BLaER1 (cell line): ENCODE measurements at regions not wholly inside any gene's neighbourhood (a gene's known extent, or its start where the extent isn't known, plus 50 kb on each side); places are given as distances from the start of the nearest gene placed in this dataset.
A peak's percentile ranks its signal among the peaks of the same experiment; 100 is the strongest.

ENCODE experiments used
- H3K27ac ChIP-seq: shearing (Covaris generic); formaldehyde crosslinking; 2 replicates; pipeline ENCODE4 v1.8.1; 2022
- H3K27me3 ChIP-seq: shearing (Covaris generic); formaldehyde crosslinking; 2 replicates; pipeline ENCODE4 v1.8.1; 2022
- H3K36me3 ChIP-seq: shearing (Covaris generic); formaldehyde crosslinking; 2 replicates; pipeline ENCODE4 v1.8.1; 2022
- H3K4me1 ChIP-seq: shearing (Covaris generic); formaldehyde crosslinking; 2 replicates; pipeline ENCODE4 v1.8.1; 2022
- H3K4me2 ChIP-seq: shearing (Covaris generic); formaldehyde crosslinking; 2 replicates; pipeline ENCODE4 v1.8.1; 2022
- H3K4me3 ChIP-seq: shearing (Covaris generic); formaldehyde crosslinking; 2 replicates; pipeline ENCODE4 v1.8.1; 2022
- H3K9ac ChIP-seq: shearing (Covaris generic); formaldehyde crosslinking; 2 replicates; pipeline ENCODE4 v1.8.1; 2022
- H3K9me3 ChIP-seq: shearing (Covaris generic); formaldehyde crosslinking; 2 replicates; pipeline ENCODE4 v1.8.1; 2022
- H4K20me1 ChIP-seq: shearing (Covaris generic); formaldehyde crosslinking; 2 replicates; pipeline ENCODE4 v1.8.1; 2022
- Cebpa-rat ChIP-seq: shearing (Covaris generic); IDR thresholded peaks from 2 replicates; pipeline ENCODE4 v1.8.1; 2022

GRCh38 chr9:3733039-3733408, 207.2 kb upstream of the RFX3 start:
- TF ChIP-seq Cebpa-rat, result no peak
- Histone ChIP-seq H3K36me3 (0 out of 2 replicates have a peak, but pooled peaks cover 3% of the 10 kb centered on the region), H3K9me3 (peaks cover 17% of the 10 kb centered on the region), H3K9ac (no peak overlapping the region), H3K4me2 (peak overlapping the region; percentile 62), H3K27me3 (no peaks in the 10 kb centered on the region), H3K4me3 (no peak overlapping the region), H3K27ac (peak overlapping the region; percentile 14), H3K4me1 (peaks cover 34% of the 10 kb centered on the region), H4K20me1 (no peaks in the 10 kb centered on the region)

GRCh38 chr9:3732077-3733038, 206.6 kb upstream of the RFX3 start:
- Histone ChIP-seq H3K4me3 (no peak overlapping the region), H4K20me1 (no peaks in the 10 kb centered on the region), H3K4me1 (peaks cover 34% of the 10 kb centered on the region), H3K27me3 (no peaks in the 10 kb centered on the region), H3K36me3 (0 out of 2 replicates have a peak, but pooled peaks cover 3% of the 10 kb centered on the region), H3K4me2 (peak overlapping the region; percentile 62), H3K9ac (peak overlapping the region; percentile 61; the same call in 1 of the 2 replicates), H3K9me3 (peaks cover 17% of the 10 kb centered on the region), H3K27ac (peak overlapping the region; percentile 40; the same call in 1 of the 2 replicates)
- TF ChIP-seq Cebpa-rat, result no peak

- Histone ChIP-seq H3K36me3 (0 out of 2 replicates have a peak, but pooled peaks cover 3% of the 10 kb centered on the region), H3K4me1 (peaks cover 34% of the 10 kb centered on the region), H3K27me3 (no peaks in the 10 kb centered on the region), H3K4me2 (peak overlapping the region; percentile 29), H3K9ac (no peak overlapping the region), H3K9me3 (peaks cover 17% of the 10 kb centered on the region), H3K4me3 (no peak overlapping the region), H3K27ac (no peak overlapping the region), H4K20me1 (no peaks in the 10 kb centered on the region)
- TF ChIP-seq Cebpa-rat, result no peak
Measured at GRCh38 chr9:3730511-3730922, 204.7 kb upstream of the RFX3 start.

GRCh38 chr9:3721096-3721495, 195.3 kb upstream of the RFX3 start:
- Histone ChIP-seq H3K4me2 (no peak overlapping the region), H3K4me1 (no peaks in the 10 kb centered on the region)

GRCh38 chr9:3719286-3719685, 193.5 kb upstream of the RFX3 start:
- Histone ChIP-seq H3K9me3 (no peaks in the 10 kb centered on the region), H3K27ac (no peak overlapping the region), H3K4me3 (no peak overlapping the region), H3K4me2 (no peak overlapping the region), H4K20me1 (no peaks in the 10 kb centered on the region), H3K27me3 (no peaks in the 10 kb centered on the region), H3K36me3 (no peaks in the 10 kb centered on the region), H3K9ac (no peak overlapping the region), H3K4me1 (no peaks in the 10 kb centered on the region)
- no peak for TF ChIP-seq Cebpa-rat

More at GRCh38 chr9:3721096-3721495, 195.3 kb upstream of the RFX3 start:
- H3K27ac ChIP-seq, result no peak overlapping the region
- H3K9me3 ChIP-seq, result no peaks in the 10 kb centered on the region
- no peaks in the 10 kb centered on the region for H4K20me1 ChIP-seq
- no peak for TF ChIP-seq Cebpa-rat
- no peaks in the 10 kb centered on the region for H3K27me3 ChIP-seq
- no peaks in the 10 kb centered on the region for H3K36me3 ChIP-seq
- H3K9ac ChIP-seq, result no peak overlapping the region
- H3K4me3 ChIP-seq, result no peak overlapping the region

GRCh38 chr9:3716415-3716814, 190.6 kb upstream of the RFX3 start:
- Histone ChIP-seq H3K9me3 (no peaks in the 10 kb centered on the region), H3K4me2 (no peak overlapping the region), H3K36me3 (no peaks in the 10 kb centered on the region), H3K4me3 (no peak overlapping the region), H3K27me3 (no peaks in the 10 kb centered on the region), H3K4me1 (no peaks in the 10 kb centered on the region), H3K9ac (no peak overlapping the region), H4K20me1 (no peaks in the 10 kb centered on the region), H3K27ac (no peak overlapping the region)
- TF ChIP-seq Cebpa-rat, result no peak

GRCh38 chr9:3708751-3709150, 182.9 kb upstream of the RFX3 start:
- Histone ChIP-seq H3K9ac (no peak overlapping the region), H3K9me3 (no peaks in the 10 kb centered on the region), H3K27me3 (no peaks in the 10 kb centered on the region), H3K27ac (no peak overlapping the region), H3K4me1 (no peaks in the 10 kb centered on the region), H3K4me3 (no peak overlapping the region), H3K36me3 (no peaks in the 10 kb centered on the region), H3K4me2 (no peak overlapping the region), H4K20me1 (no peaks in the 10 kb centered on the region)
- TF ChIP-seq Cebpa-rat, result no peak

GRCh38 chr9:3704890-3705289, 179.1 kb upstream of the RFX3 start:
- Histone ChIP-seq H3K36me3 (no peaks in the 10 kb centered on the region), H3K27me3 (no peaks in the 10 kb centered on the region), H3K4me3 (no peak overlapping the region), H3K27ac (no peak overlapping the region), H3K4me2 (no peak overlapping the region), H3K4me1 (no peaks in the 10 kb centered on the region), H4K20me1 (no peaks in the 10 kb centered on the region), H3K9me3 (no peaks in the 10 kb centered on the region), H3K9ac (no peak overlapping the region)
- TF ChIP-seq Cebpa-rat, result no peak

GRCh38 chr9:3700772-3701171, 175.0 kb upstream of the RFX3 start:
- no peaks in the 10 kb centered on the region for H4K20me1 ChIP-seq
- H3K9ac ChIP-seq, result no peak overlapping the region
- H3K9me3 ChIP-seq, result no peaks in the 10 kb centered on the region
- H3K36me3 ChIP-seq, result no peaks in the 10 kb centered on the region
- no peaks in the 10 kb centered on the region for H3K27me3 ChIP-seq
- H3K4me1 ChIP-seq, result peaks cover 4% of the 10 kb centered on the region; the same call in 1 of the 2 replicates
- H3K27ac ChIP-seq, result no peak overlapping the region
- H3K4me3 ChIP-seq, result no peak overlapping the region
- H3K4me2 ChIP-seq, result no peak overlapping the region
- TF ChIP-seq Cebpa-rat, result no peak

GRCh38 chr9:3699883-3700282, 174.1 kb upstream of the RFX3 start:
- Histone ChIP-seq H3K4me2 (no peak overlapping the region), H3K9ac (no peak overlapping the region), H3K36me3 (no peaks in the 10 kb centered on the region), H3K27ac (no peak overlapping the region), H3K4me3 (no peak overlapping the region), H4K20me1 (no peaks in the 10 kb centered on the region), H3K27me3 (no peaks in the 10 kb centered on the region), H3K4me1 (peaks cover 4% of the 10 kb centered on the region; the same call in 1 of the 2 replicates), H3K9me3 (no peaks in the 10 kb centered on the region)
- TF ChIP-seq Cebpa-rat, result no peak
